Ascending aorta (tissue), 2 donors: ENCODE measurements at regions not wholly inside any gene's neighbourhood (a gene's known extent, or its start where the extent isn't known, plus 50 kb on each side); places are given as distances from the start of the nearest gene placed in this dataset.
"Not testable (repeated sequence)": the region's sequence is repeated elsewhere in the genome, so short reads cannot be mapped to it uniquely, and the experiment has no call there.

Experiments used
- DNase-seq, 2 donors: peaks; one replicate each; pipeline ENCODE4 v3.0.0-alpha.2; 2019; ENCODE audit warnings: low spot score in 2 of 2
- H3K27ac ChIP-seq, 2 donors: fragments of 200-600 bp; sonication (generic); one replicate each; pipeline ENCODE4 v1.5.1; 2016 to 2017; ENCODE audit warnings: mild to moderate bottlenecking in 1 of 2
- H3K27me3 ChIP-seq: fragments of 200-600 bp; sonication (generic); one replicate; pipeline ENCODE4 v1.5.1; 2017
- H3K36me3 ChIP-seq, 2 donors: fragments of 200-600 bp; sonication (generic); one replicate each; pipeline ENCODE4 v1.5.1; 2016
- H3K4me1 ChIP-seq, 2 donors: fragments of 200-600 bp; sonication (generic); one replicate each; pipeline ENCODE4 v1.5.1; 2016 to 2017; ENCODE audit warnings: mild to moderate bottlenecking in 1 of 2
- H3K4me3 ChIP-seq, 2 donors: fragments of 200-600 bp; sonication (generic); one replicate each; pipeline ENCODE4 v1.5.1; 2016 to 2017; ENCODE audit warnings: mild to moderate bottlenecking in 1 of 2
- H3K9me3 ChIP-seq, 2 donors: fragments of 200-600 bp; sonication (generic); one replicate each; pipeline ENCODE4 v1.5.1; 2016
- CTCF ChIP-seq, 3 experiments: fragments of 200-600 bp in 2 of 3; fragments of 450-650 bp in 1 of 3; sonication (generic) in 2 of 3; IDR thresholded peaks; one replicate each; pipeline ENCODE4 v1.5.1; 2016 to 2019; ENCODE audit warnings: antibody characterized with exemption in 3 of 3, mild to moderate bottlenecking in 1 of 3, moderate library complexity in 1 of 3
- intact Hi-C: fragments of 100-400 bp; cut with DNase I; formaldehyde crosslinking; loops from one replicate; pipeline ENCODE4 v1.15.1; 2023

GRCh38 chr17:21814272-21814671, 121.9 kb downstream of the KCNJ18 start:
- H3K4me1 ChIP-seq, H3K27ac ChIP-seq, H3K27me3 ChIP-seq, H3K4me3 ChIP-seq, DNase-seq, H3K36me3 ChIP-seq, intact Hi-C loops, H3K9me3 ChIP-seq: not testable (repeated sequence)

GRCh38 chr17:21814776-21815175, 122.5 kb downstream of the KCNJ18 start:
- Histone ChIP-seq H3K36me3 (no peaks in the 10 kb centered on the region), H3K27me3 (no peaks in the 10 kb centered on the region), H3K9me3 (no peaks in the 10 kb centered on the region), H3K4me3 (no peak overlapping the region), H3K27ac (no peak overlapping the region), H3K4me1 (no peaks in the 10 kb centered on the region)
- intact Hi-C loops = no loop called here
- peak in 1 of 2 donors; percentile 59 for DNase-seq
- no peak for TF ChIP-seq CTCF (IDR thresholded peaks at IDR 0.05)

- no peaks in the 10 kb centered on the region for H3K27me3 ChIP-seq
Observed at GRCh38 chr17:21815352-21816063, 123.2 kb downstream of the KCNJ18 start.

GRCh38 chr17:21816592-21817567, 124.6 kb downstream of the KCNJ18 start:
- DNase-seq = peak in 1 of 2 donors; percentile 58

More at GRCh38 chr17:21815352-21816063, 123.2 kb downstream of the KCNJ18 start:
- intact Hi-C loops = no loop called here
- no peak for TF ChIP-seq CTCF (IDR thresholded peaks at IDR 0.05)
- Histone ChIP-seq H3K4me1 (no peaks in the 10 kb centered on the region), H3K27ac (no peak overlapping the region), H3K9me3 (no peaks in the 10 kb centered on the region), H3K36me3 (no peaks in the 10 kb centered on the region), H3K4me3 (no peak overlapping the region)
- DNase-seq = no peak

GRCh38 chr17:21817791-21818364, 125.6 kb downstream of the KCNJ18 start:
- intact Hi-C loops = no loop called here
- H3K9me3 ChIP-seq = no peaks in the 10 kb centered on the region
- no peak overlapping the region for H3K4me3 ChIP-seq
- TF ChIP-seq CTCF (IDR thresholded peaks at IDR 0.05) = no peak
- H3K27me3 ChIP-seq = no peaks in the 10 kb centered on the region
- no peak for DNase-seq
- no peak overlapping the region for H3K27ac ChIP-seq
- no peaks in the 10 kb centered on the region for H3K36me3 ChIP-seq
- no peaks in the 10 kb centered on the region for H3K4me1 ChIP-seq

More at GRCh38 chr17:21816592-21817567, 124.6 kb downstream of the KCNJ18 start:
- no peaks in the 10 kb centered on the region for H3K9me3 ChIP-seq
- no peak overlapping the region for H3K27ac ChIP-seq
- intact Hi-C loops = no loop called here
- H3K36me3 ChIP-seq = no peaks in the 10 kb centered on the region
- TF ChIP-seq CTCF (IDR thresholded peaks at IDR 0.05) = no peak
- no peaks in the 10 kb centered on the region for H3K4me1 ChIP-seq
- H3K4me3 ChIP-seq = no peak overlapping the region
- no peaks in the 10 kb centered on the region for H3K27me3 ChIP-seq
